ENCODE measurements at regions not wholly inside any gene's neighbourhood (a gene's known extent, or its start where the extent isn't known, plus 50 kb on each side); places are given as distances from the start of the nearest gene placed in this dataset.
"Not testable (repeated sequence)": the region's sequence is repeated elsewhere in the genome, so short reads cannot be mapped to it uniquely, and the experiment has no call there.

DNA sequence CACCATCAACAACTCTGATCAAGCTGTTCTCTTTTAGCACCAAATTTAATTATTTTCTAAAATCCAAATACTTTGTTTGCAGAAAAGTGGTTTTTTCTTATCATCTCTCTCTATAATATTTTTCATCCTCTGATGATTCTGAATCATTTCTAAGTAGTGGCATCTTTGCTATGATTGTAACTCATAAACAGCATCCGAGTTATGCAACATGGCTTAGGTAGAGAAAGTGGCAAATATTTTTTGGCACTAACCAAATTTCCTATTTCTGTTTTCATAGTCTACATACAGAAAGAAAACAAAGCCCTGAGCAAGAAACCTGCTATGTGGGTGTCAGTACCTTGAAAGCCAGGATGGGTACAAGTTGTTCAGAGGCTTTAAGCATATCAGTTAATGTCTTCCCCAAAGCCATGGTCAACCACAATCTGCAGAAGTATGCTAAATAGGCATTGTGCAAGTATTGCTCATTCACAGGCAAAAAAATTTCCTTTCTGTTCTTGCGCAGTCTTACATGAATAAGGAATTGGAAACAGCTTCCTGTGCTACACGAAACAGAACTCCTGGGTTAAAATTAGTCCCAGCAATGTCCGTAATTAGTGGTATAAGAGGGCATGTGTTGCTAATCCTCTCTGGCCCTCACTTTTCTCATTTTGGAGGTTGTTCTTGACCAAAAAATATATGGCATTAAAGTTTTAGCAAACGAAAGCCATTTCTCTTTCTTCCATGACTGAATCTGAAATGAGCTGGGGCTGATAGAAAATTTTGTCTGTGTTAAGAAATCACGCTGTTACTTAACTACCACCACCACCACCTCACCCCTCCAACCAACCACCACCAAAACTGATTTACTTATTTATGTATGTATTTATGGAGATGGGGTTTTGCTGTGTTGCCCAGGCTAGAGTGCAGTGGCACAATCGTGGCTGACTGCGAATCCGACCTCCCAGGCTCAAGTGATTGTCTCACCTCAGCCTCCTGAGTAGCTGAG lies 325.6 kb upstream of the MAGI2 start:
- no peaks in the 10 kb centered on the region for H3K27me3 ChIP-seq (ENCODE audit: insufficient read depth, low read length)
- intact Hi-C loops (cut with micrococcal nuclease) = no loop called here
- peaks cover 3 to 11% (median 6%) of the 10 kb centered on the region in 8 donors for H3K9me3 Mint-ChIP-seq
- H3K4me1 Mint-ChIP-seq = no peaks in the 10 kb centered on the region
- no peak overlapping the region for H3K4me3 ChIP-seq (ENCODE audit: low read length in 2 of 2)
- H3K27ac Mint-ChIP-seq = no peak overlapping the region
- H3K9me3 ChIP-seq (ENCODE audit: control insufficient read depth in 1 of 2, low read length in 2 of 2) = peaks cover 0 to 2% of the 10 kb centered on the region in 2 donors
- H3K36me3 ChIP-seq (ENCODE audit: insufficient read depth, low read length) = no peaks in the 10 kb centered on the region
- no peaks in the 10 kb centered on the region for H3K27me3 Mint-ChIP-seq
- H3K36me3 Mint-ChIP-seq = no peaks in the 10 kb centered on the region
- CTCF ChIA-PET (ENCODE audit: partially characterized antibody) = no interaction called here
- H3K4me3 Mint-ChIP-seq = no peak overlapping the region
- no peak overlapping the region for H3K27ac ChIP-seq (ENCODE audit: low read depth, low read length)
- H3K4me1 ChIP-seq (ENCODE audit: insufficient read depth, low read length) = no peaks in the 10 kb centered on the region
- POLR2A ChIA-PET (ENCODE audit: partially characterized antibody) = no interaction called here
- no peak for DNase-seq

DNA sequence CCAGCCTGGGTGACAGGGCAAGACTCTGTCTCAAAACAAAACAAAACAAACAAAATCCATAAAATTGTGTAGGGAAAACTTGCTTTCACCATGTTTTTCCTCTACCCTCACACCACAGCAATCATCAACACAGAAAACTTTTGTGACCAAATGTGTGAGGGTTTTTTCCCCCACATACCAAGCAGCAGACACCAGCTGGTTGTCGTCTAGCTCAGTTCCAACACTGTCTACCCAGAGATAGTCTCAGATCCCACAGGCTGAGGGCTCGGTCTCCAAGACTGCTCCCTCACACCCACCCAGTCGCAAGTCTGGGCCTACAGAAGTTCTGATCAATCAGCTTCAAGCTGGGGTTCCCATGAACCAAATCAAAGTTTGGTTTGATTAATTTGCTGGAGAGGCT lies 322.4 kb upstream of the MAGI2 start:
- no peaks in the 10 kb centered on the region for H3K4me1 Mint-ChIP-seq
- Histone ChIP-seq H3K36me3 (ENCODE audit: insufficient read depth, low read length) (no peaks in the 10 kb centered on the region), H3K27ac (ENCODE audit: low read depth, low read length) (no peak overlapping the region), H3K9me3 (ENCODE audit: control insufficient read depth in 1 of 2, low read length in 2 of 2) (no peaks in the 10 kb centered on the region), H3K4me3 (ENCODE audit: low read length in 2 of 2) (no peak overlapping the region), H3K4me1 (ENCODE audit: insufficient read depth, low read length) (no peaks in the 10 kb centered on the region), H3K27me3 (ENCODE audit: insufficient read depth, low read length) (no peaks in the 10 kb centered on the region)
- no peak overlapping the region for H3K4me3 Mint-ChIP-seq
- POLR2A ChIA-PET (ENCODE audit: partially characterized antibody) = no interaction called here
- no peaks in the 10 kb centered on the region for H3K27me3 Mint-ChIP-seq
- H3K36me3 Mint-ChIP-seq = no peaks in the 10 kb centered on the region
- H3K9me3 Mint-ChIP-seq = peaks cover 0 to 12% (median 4%) of the 10 kb centered on the region in 8 donors
- intact Hi-C loops (cut with micrococcal nuclease) = no loop called here
- no peak overlapping the region for H3K27ac Mint-ChIP-seq
- CTCF ChIA-PET (ENCODE audit: partially characterized antibody) = no interaction called here
- no peak for DNase-seq

DNA sequence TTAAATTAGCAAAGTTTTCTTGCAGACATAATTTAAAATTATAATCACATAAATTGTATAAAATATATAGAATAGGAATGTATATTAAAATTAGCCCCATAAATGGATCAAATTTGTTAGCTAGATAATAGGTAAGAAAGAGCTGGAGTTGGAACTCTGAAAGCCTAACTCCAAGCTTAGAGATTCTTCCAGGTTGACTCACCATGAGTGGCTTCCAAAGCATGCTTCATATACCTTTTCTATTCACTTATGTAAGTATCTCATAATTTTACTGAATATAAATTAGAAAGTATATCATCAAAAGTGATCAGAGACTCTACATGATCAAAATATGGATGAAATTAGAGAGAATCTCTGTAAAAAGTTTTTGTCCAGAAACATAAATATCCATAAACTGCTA lies 320.7 kb upstream of the MAGI2 start:
- Mint-ChIP-seq H3K36me3 (no peaks in the 10 kb centered on the region), H3K27ac (no peak overlapping the region), H3K4me3 (no peak overlapping the region), H3K9me3 (peaks cover 0 to 19% (median 5%) of the 10 kb centered on the region in 8 donors), H3K4me1 (no peaks in the 10 kb centered on the region), H3K27me3 (no peaks in the 10 kb centered on the region)
- Histone ChIP-seq H3K4me1 (ENCODE audit: insufficient read depth, low read length) (no peaks in the 10 kb centered on the region), H3K9me3 (ENCODE audit: control insufficient read depth in 1 of 2, low read length in 2 of 2) (no peaks in the 10 kb centered on the region), H3K36me3 (ENCODE audit: insufficient read depth, low read length) (no peaks in the 10 kb centered on the region), H3K4me3 (ENCODE audit: low read length in 2 of 2) (no peak overlapping the region), H3K27me3 (ENCODE audit: insufficient read depth, low read length) (no peaks in the 10 kb centered on the region), H3K27ac (ENCODE audit: low read depth, low read length) (no peak overlapping the region)
- CTCF ChIA-PET (ENCODE audit: partially characterized antibody) = no interaction called here
- no peak for DNase-seq
- POLR2A ChIA-PET (ENCODE audit: partially characterized antibody) = no interaction called here
- intact Hi-C loops (cut with micrococcal nuclease) = no loop called here

DNA sequence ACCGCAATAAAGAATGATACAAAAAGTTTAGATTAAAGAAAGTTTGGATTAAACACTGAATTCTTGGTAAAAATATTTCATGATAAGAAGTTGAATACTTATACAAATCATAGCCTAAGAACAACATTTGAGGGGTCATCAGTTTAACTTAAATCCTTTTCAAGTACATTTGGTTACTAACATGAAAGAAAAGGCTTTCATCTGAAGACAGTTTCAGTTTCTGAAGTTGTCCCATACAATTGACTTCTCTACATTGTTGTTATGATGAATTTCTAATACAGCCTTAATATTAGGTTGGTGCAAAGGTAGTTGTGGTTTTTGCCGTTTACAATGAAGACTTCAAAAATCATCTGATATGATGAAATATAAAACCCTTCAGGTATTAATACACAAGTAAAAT lies 317.5 kb upstream of the MAGI2 start:
- no peak overlapping the region for H3K4me3 ChIP-seq (ENCODE audit: low read length in 2 of 2)
- POLR2A ChIA-PET (ENCODE audit: partially characterized antibody) = no interaction called here
- Mint-ChIP-seq H3K4me3 (no peak overlapping the region), H3K36me3 (no peaks in the 10 kb centered on the region), H3K9me3 (peaks cover 0 to 17% (median 5%) of the 10 kb centered on the region in 8 donors), H3K4me1 (no peaks in the 10 kb centered on the region), H3K27me3 (no peaks in the 10 kb centered on the region), H3K27ac (no peak overlapping the region)
- no peak overlapping the region for H3K27ac ChIP-seq (ENCODE audit: low read depth, low read length)
- H3K36me3 ChIP-seq (ENCODE audit: insufficient read depth, low read length) = no peaks in the 10 kb centered on the region
- CTCF ChIA-PET (ENCODE audit: partially characterized antibody) = no interaction called here
- H3K27me3 ChIP-seq (ENCODE audit: insufficient read depth, low read length) = no peaks in the 10 kb centered on the region
- DNase-seq = no peak
- intact Hi-C loops (cut with micrococcal nuclease) = no loop called here
- no peaks in the 10 kb centered on the region for H3K4me1 ChIP-seq (ENCODE audit: insufficient read depth, low read length)
- H3K9me3 ChIP-seq (ENCODE audit: control insufficient read depth in 1 of 2, low read length in 2 of 2) = no peaks in the 10 kb centered on the region

DNA sequence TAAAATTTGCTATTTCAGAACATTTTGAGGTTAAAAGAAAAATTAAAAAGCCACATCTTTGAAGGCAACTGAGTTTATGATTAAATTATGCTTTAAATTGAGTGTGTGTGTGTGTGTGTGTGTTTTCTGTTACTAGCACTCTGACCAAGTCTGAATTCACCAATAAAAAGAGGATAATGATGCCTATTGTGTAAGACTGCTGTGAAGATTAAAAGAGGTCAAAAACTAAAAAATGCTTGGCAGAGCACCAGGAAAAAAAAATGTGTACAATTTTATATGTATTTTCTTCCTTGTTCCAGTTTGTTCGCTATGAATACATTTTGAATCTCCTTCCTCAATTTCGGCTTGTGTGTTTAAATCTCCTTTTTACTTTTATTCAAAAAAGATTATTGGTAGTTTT lies 316.6 kb upstream of the MAGI2 start:
- Histone ChIP-seq H3K4me1 (ENCODE audit: insufficient read depth, low read length) (no peaks in the 10 kb centered on the region), H3K27ac (ENCODE audit: low read depth, low read length) (no peak overlapping the region), H3K4me3 (ENCODE audit: low read length in 2 of 2) (no peak overlapping the region), H3K36me3 (ENCODE audit: insufficient read depth, low read length) (no peaks in the 10 kb centered on the region), H3K27me3 (ENCODE audit: insufficient read depth, low read length) (no peaks in the 10 kb centered on the region), H3K9me3 (ENCODE audit: control insufficient read depth in 1 of 2, low read length in 2 of 2) (peaks cover 0 to 2% of the 10 kb centered on the region in 2 donors)
- CTCF ChIA-PET (ENCODE audit: partially characterized antibody) = no interaction called here
- DNase-seq = no peak
- intact Hi-C loops (cut with micrococcal nuclease) = no loop called here
- Mint-ChIP-seq H3K4me1 (no peaks in the 10 kb centered on the region), H3K27ac (no peak overlapping the region), H3K27me3 (no peaks in the 10 kb centered on the region), H3K4me3 (no peak overlapping the region), H3K9me3 (peaks cover 0 to 17% (median 5%) of the 10 kb centered on the region in 8 donors), H3K36me3 (no peaks in the 10 kb centered on the region)
- POLR2A ChIA-PET (ENCODE audit: partially characterized antibody) = no interaction called here

DNA sequence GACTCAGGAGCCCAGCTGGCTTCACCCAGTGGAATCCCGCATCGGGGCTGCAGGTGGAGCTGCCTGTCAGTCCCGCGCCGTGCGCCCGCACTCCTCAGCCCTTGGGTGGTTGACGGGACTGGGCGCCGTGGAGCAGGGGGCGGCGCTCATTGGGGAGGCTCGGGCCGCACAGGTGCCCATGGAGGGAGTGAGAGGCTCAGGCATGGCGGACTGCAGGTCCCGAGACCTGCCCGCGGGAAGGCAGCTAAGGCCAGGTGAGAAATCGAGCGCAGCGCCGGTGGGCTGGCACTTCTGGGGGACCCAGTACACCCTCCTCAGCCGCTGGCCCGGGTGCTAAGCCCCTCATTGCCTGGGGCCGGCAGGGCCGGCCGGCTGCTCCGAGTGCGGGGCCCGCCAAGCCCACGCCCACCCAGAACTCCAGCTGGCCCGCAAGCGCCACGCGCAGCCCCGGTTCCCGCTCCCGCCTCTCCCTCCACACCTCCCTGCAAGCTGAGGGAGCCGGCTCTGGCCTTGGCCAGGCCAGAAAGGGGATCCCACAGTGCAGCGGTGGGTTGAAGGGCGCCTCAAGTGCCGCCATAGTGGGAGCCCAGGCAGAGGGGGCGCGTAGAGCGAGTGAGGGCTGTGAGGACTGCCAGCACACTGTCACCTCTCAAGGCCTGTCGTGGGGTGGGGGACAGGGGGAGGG lies 314.6 kb upstream of the MAGI2 start:
- intact Hi-C loops (cut with micrococcal nuclease); CTCF ChIA-PET (ENCODE audit: partially characterized antibody); H3K4me1 Mint-ChIP-seq; H3K4me3 ChIP-seq (ENCODE audit: low read length in 2 of 2); DNase-seq; H3K27me3 ChIP-seq (ENCODE audit: insufficient read depth, low read length); H3K36me3 ChIP-seq (ENCODE audit: insufficient read depth, low read length); H3K36me3 Mint-ChIP-seq; H3K27me3 Mint-ChIP-seq; H3K27ac ChIP-seq (ENCODE audit: low read depth, low read length); POLR2A ChIA-PET (ENCODE audit: partially characterized antibody); H3K9me3 ChIP-seq (ENCODE audit: control insufficient read depth in 1 of 2, low read length in 2 of 2); H3K4me3 Mint-ChIP-seq; H3K27ac Mint-ChIP-seq; H3K4me1 ChIP-seq (ENCODE audit: insufficient read depth, low read length): not testable (repeated sequence)
- peaks cover 0 to 17% (median 6%) of the 10 kb centered on the region in 8 donors for H3K9me3 Mint-ChIP-seq

DNA sequence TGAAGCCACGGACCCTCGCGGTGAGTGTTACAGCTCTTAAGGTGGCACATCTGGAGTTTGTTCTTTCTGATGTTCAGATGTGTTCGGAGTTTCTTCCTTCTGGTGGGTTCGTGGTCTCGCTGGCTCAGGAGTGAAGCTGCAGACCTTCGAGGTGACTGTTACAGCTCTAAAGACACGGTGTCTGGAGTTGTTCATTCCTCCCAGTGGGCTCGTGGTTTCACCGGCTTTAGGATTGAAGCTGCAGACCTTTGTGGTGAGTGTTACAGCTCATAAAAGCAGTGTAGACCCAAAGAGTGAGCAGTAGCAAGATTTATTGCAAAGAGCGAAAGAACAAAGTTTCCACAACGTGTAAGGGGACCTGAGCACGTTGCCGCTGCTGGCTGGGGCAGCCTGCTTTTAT lies 313.7 kb upstream of the MAGI2 start:
- intact Hi-C loops (cut with micrococcal nuclease); H3K4me1 Mint-ChIP-seq; H3K36me3 Mint-ChIP-seq; DNase-seq; H3K27ac Mint-ChIP-seq; H3K36me3 ChIP-seq (ENCODE audit: insufficient read depth, low read length); H3K4me3 ChIP-seq (ENCODE audit: low read length in 2 of 2); POLR2A ChIA-PET (ENCODE audit: partially characterized antibody); CTCF ChIA-PET (ENCODE audit: partially characterized antibody); H3K4me3 Mint-ChIP-seq; H3K27ac ChIP-seq (ENCODE audit: low read depth, low read length); H3K27me3 ChIP-seq (ENCODE audit: insufficient read depth, low read length); H3K27me3 Mint-ChIP-seq; H3K4me1 ChIP-seq (ENCODE audit: insufficient read depth, low read length); H3K9me3 ChIP-seq (ENCODE audit: control insufficient read depth in 1 of 2, low read length in 2 of 2): not testable (repeated sequence)
- H3K9me3 Mint-ChIP-seq = peaks cover 0 to 15% (median 8%) of the 10 kb centered on the region in 8 donors

Measured in CD4-positive, alpha-beta memory T cell (primary cell).